ENCODE measurements at regions not wholly inside any gene's neighbourhood (a gene's known extent, or its start where the extent isn't known, plus 50 kb on each side); places are given as distances from the start of the nearest gene placed in this dataset.
"Not testable (repeated sequence)": the region's sequence is repeated elsewhere in the genome, so short reads cannot be mapped to it uniquely, and the experiment has no call there.

- DNase-seq (ENCODE audit: low read depth): no peak
- H3K4me3 ChIP-seq (ENCODE audit: low read depth, low read length): no peak overlapping the region
Observed at GRCh38 chr14:86780876-86781510, 1212.0 kb downstream of the GALC start.

- DNase-seq (ENCODE audit: low read depth): no peak
- H3K4me3 ChIP-seq (ENCODE audit: low read depth, low read length): no peak overlapping the region
Observed at GRCh38 chr14:86780461-86780860, 1212.5 kb downstream of the GALC start.

GRCh38 chr14:86779416-86779815 is 1213.6 kb downstream of the GALC start:
- H3K4me3 ChIP-seq (ENCODE audit: low read depth, low read length): no peak overlapping the region
- no peak for DNase-seq (ENCODE audit: low read depth)

- no peak overlapping the region for H3K4me3 ChIP-seq (ENCODE audit: low read depth, low read length)
- peak; percentile 44 for DNase-seq (ENCODE audit: low read depth)
Observed at GRCh38 chr14:86777963-86778602, 1214.9 kb downstream of the GALC start.

- not testable (repeated sequence) for DNase-seq (ENCODE audit: low read depth); H3K4me3 ChIP-seq (ENCODE audit: low read depth, low read length)
Observed at GRCh38 chr14:86775896-86776295, 1217.1 kb downstream of the GALC start.

- no peak for DNase-seq (ENCODE audit: low read depth)
- H3K4me3 ChIP-seq (ENCODE audit: low read depth, low read length): no peak overlapping the region
Observed at GRCh38 chr14:86774916-86775315, 1218.1 kb downstream of the GALC start.

GRCh38 chr14:86772075-86772474 is 1220.9 kb downstream of the GALC start:
- DNase-seq (ENCODE audit: low read depth): no peak
- no peak overlapping the region for H3K4me3 ChIP-seq (ENCODE audit: low read depth, low read length)

- no peak overlapping the region for H3K4me3 ChIP-seq (ENCODE audit: low read depth, low read length)
- DNase-seq (ENCODE audit: low read depth): no peak
Observed at GRCh38 chr14:86770186-86770585, 1222.8 kb downstream of the GALC start.

- no peak for DNase-seq (ENCODE audit: low read depth)
- no peak overlapping the region for H3K4me3 ChIP-seq (ENCODE audit: low read depth, low read length)
Observed at GRCh38 chr14:86766469-86766868, 1226.5 kb downstream of the GALC start.

- no peak for DNase-seq (ENCODE audit: low read depth)
- no peak overlapping the region for H3K4me3 ChIP-seq (ENCODE audit: low read depth, low read length)
Observed at GRCh38 chr14:86761611-86762010, 1231.4 kb downstream of the GALC start.

GRCh38 chr14:86756521-86757190 is 1226.7 kb downstream of the FLRT2 start:
- H3K4me3 ChIP-seq (ENCODE audit: low read depth, low read length): no peak overlapping the region
- no peak for DNase-seq (ENCODE audit: low read depth)

GRCh38 chr14:86750488-86750887 is 1220.5 kb downstream of the FLRT2 start:
- DNase-seq (ENCODE audit: low read depth); H3K4me3 ChIP-seq (ENCODE audit: low read depth, low read length): not testable (repeated sequence)

GRCh38 chr14:86739761-86740160 is 1209.8 kb downstream of the FLRT2 start:
- no peak overlapping the region for H3K4me3 ChIP-seq (ENCODE audit: low read depth, low read length)
- no peak for DNase-seq (ENCODE audit: low read depth)

GRCh38 chr14:86731427-86731826 is 1201.5 kb downstream of the FLRT2 start:
- DNase-seq (ENCODE audit: low read depth); H3K4me3 ChIP-seq (ENCODE audit: low read depth, low read length): not testable (repeated sequence)

- no peak overlapping the region for H3K4me3 ChIP-seq (ENCODE audit: low read depth, low read length)
- no peak for DNase-seq (ENCODE audit: low read depth)
Observed at GRCh38 chr14:86723254-86723624, 1193.3 kb downstream of the FLRT2 start.

- H3K4me3 ChIP-seq (ENCODE audit: low read depth, low read length): no peak overlapping the region
- no peak for DNase-seq (ENCODE audit: low read depth)
Observed at GRCh38 chr14:86722612-86723253, 1192.8 kb downstream of the FLRT2 start.

GRCh38 chr14:86714575-86714974 is 1184.6 kb downstream of the FLRT2 start:
- H3K4me3 ChIP-seq (ENCODE audit: low read depth, low read length): no peak overlapping the region
- no peak for DNase-seq (ENCODE audit: low read depth)

GRCh38 chr14:86714153-86714552 is 1184.2 kb downstream of the FLRT2 start:
- no peak for DNase-seq (ENCODE audit: low read depth)
- no peak overlapping the region for H3K4me3 ChIP-seq (ENCODE audit: low read depth, low read length)

GRCh38 chr14:86712727-86713126 is 1182.8 kb downstream of the FLRT2 start:
- no peak for DNase-seq (ENCODE audit: low read depth)
- no peak overlapping the region for H3K4me3 ChIP-seq (ENCODE audit: low read depth, low read length)

- no peak for DNase-seq (ENCODE audit: low read depth)
- no peak overlapping the region for H3K4me3 ChIP-seq (ENCODE audit: low read depth, low read length)
Observed at GRCh38 chr14:86712176-86712575, 1182.2 kb downstream of the FLRT2 start.

All from skeletal muscle cell (primary cell).